GM21447 (cell line): ENCODE measurements at regions not wholly inside any gene's neighbourhood (a gene's known extent, or its start where the extent isn't known, plus 50 kb on each side); places are given as distances from the start of the nearest gene placed in this dataset.

ENCODE experiments used
- ATAC-seq: cut with Tn5 transposase; IDR thresholded peaks from one replicate; pipeline ENCODE4 v1.9.1; 2021; ENCODE audit not compliant: unreplicated experiment

GRCh38 chr16:55152875-55153390 lies 171.1 kb upstream of the IRX6 start:
- no peak for ATAC-seq

DNA sequence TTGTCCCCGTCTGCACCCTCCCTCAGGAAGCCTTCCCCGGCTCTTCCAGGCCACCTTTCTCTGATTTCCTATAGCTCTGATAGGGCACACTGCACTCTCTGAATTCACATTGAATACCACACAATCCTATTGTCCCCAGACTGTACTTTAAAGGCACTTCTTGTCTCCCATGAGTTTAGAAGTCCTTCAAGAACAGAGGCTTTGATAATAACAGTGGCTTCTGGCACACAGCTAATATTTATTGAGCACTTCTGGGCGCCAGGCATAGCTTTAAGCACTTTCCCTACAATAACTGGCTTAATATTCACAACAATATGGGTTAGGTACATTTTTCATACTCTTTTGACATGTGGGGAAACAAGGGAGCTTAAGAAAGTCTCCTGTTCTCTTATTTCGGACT lies 169.7 kb upstream of the IRX6 start:
- no peak for ATAC-seq

DNA sequence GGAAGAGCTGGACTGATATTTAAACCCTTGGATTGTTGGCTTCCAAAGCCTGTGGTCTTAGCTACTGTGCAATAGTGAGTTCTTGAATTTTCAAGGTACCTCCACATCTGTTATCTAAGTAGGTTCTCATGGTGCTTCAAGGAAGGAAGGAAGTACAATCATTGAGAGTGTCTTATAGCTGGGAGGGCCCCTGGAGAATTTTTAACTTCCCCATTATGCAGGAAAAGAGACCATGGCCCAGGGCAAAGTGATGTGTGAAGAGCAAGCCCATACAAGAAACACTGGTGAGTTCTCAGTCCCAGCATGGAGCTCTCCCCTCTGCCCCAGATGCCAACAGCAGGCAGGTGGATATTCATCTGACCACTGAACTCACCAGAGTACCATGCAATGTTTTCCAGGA lies 169.0 kb upstream of the IRX6 start:
- ATAC-seq, result no peak

DNA sequence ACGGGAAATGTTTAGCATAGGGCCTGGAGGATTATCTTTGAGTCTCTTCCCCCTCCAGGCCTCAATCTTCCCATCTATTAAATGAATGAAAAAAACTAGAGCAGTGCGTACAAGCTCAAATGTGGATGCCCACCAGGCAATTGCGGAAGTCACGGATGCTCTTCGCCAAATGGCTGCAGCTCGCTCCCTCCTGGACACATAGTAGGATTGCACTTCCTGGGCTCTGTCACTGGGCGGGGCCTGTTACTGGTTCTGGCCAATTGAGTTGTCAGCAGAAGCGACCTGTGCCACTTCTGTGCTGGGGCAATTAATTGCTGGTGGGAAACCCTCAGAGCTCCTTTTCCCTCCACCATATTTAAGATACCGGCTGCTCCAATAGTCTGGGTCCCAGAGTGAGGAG lies 168.2 kb upstream of the IRX6 start:
- ATAC-seq, result no peak

GRCh38 chr16:55169780-55170179 lies 154.2 kb upstream of the IRX6 start:
- ATAC-seq, result no peak

- ATAC-seq, result no peak
These were observed 152.8 kb upstream of the IRX6 start for GRCh38 chr16:55171241-55171640.

DNA sequence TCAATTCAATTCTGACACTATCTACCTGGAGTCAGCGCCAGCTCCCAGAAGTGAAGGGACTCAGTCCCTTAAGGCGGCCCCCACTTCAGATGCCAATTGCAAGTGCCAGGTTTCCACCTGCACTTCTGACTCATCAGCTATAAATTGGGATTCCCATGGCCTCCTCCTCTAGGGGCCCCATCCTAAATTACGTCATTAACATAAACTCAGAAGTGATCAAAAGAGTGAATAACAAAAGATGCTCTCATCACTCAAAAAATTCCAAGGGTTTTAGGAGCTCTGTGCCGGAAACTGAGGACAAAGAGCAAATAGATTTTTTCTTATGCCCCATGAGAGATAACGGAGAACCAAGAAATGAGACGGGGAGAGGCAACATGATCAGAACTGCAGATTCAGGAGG lies 148.6 kb upstream of the IRX6 start:
- ATAC-seq, result no peak

- ATAC-seq, result no peak
These were observed 147.1 kb upstream of the IRX6 start for GRCh38 chr16:55176901-55177300.

DNA sequence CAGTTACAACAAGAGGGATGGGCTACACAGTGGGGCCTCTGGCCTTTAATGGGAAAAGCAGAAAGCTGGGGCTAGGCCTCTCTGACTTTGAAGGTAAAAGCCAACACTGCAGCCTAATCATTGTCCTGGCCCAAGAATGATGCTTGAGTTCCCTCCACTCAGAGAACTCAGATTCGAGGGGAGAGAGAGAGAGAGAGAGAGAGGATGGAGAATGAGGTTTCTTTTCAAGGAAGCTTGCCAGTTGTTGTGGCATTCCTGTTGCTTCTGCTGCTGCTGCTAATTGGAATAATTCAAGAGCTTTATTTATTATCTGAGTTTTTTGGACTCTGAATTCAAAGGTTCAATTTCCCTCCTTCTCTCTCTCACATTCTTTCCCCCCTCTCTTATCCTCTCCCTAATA lies 144.6 kb upstream of the IRX6 start:
- ATAC-seq, result no peak

DNA sequence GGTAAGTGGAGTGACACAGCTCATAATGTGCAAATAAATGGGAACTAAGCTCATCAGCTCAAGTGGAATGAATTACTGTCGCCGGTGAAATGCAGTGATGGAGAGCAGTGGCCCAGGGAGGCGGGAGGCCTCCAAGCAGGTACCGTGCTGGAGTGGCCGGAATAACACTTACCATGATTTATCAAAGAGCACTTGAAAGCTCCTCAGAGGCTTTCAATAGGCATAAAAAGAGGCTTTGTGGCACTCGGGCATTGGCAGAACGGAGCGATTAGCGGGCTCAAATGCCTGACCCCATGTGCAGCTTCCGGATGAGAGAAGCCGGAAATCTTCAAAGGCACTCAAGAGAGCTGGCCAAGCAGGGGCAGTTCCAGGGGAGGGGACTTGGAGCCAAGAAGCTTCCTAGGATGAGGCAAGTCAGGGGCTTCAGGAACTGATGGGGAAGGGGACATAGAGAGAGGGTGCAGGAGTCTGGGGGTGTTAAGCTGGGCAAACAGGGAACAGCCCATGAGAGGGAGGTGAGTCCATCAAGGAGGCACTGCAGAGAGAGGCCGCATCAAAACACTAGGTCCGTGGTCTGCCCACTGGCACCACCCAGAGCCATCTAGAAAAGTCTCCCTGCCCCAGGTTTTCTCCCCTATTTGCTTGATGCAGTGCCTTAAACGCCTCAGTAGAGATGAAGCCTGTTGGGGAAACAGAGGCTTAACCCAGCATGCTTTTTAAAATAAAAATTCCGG lies 144.0 kb upstream of the IRX6 start:
- ATAC-seq, result no peak

DNA sequence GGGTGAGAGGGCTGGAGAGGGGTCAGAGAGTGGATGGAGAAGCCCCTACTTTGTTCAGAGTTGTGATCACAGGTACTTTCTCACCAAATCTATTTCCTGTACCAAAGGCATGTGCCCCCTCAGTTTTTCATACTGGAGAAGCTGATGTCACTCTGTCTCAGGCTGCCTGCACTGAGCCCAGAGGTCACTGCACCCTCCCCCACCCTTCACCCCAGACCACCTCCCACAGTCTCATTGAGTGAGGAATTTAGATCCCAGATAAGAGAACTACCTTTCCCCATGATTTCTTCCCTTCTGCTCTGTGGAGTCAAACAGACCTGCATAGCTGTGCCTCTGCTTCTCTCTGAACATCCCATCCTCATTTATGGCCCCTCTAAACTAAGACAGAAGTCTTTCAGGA lies 140.0 kb upstream of the IRX6 start:
- ATAC-seq, result no peak

GRCh38 chr16:55184619-55185018 lies 139.4 kb upstream of the IRX6 start:
- no peak for ATAC-seq

GRCh38 chr16:55189224-55189623 lies 134.8 kb upstream of the IRX6 start:
- no peak for ATAC-seq

GRCh38 chr16:55189682-55190636 lies 134.0 kb upstream of the IRX6 start:
- no peak for ATAC-seq

DNA sequence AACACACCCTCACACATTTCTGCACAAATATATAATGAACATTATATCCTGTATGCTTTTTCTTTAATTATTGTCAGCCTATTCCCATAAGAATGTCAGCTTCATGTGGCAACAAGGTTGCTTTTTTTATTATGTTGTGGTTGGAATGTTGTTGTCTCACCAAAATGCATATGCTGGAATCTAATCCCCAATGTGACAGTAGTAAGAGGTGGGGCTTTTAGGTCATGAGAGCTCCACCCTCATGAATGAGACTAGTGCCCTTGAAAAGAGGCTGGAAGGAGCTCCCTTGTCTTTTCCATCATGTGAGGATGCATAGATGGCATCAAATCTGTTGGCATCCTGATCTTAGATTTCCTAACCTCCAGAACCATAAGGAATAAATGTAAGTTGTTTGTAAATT lies 131.3 kb upstream of the IRX6 start:
- no peak for ATAC-seq

DNA sequence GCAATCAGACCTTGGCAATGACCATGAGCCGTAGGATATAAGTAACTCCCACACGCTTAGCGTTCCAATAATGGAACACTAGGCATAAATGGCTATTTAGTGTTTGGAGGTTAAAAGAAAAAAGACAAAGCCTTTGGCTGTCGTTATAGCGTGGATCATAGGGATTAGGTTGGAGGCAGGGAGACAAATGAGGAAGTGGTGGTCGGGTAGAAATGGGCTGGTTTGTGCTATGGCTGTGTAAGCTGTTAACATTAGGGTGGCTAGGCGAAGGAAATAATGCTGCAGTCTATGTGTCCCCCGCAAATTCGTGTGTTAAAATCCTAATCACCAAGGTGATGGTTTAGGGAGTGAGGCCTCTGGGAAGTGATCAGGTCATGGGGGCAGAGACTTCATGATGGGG lies 120.4 kb upstream of the IRX6 start:
- no peak for ATAC-seq

- no peak for ATAC-seq
These were observed 119.9 kb upstream of the IRX6 start for GRCh38 chr16:55204069-55204468.

DNA sequence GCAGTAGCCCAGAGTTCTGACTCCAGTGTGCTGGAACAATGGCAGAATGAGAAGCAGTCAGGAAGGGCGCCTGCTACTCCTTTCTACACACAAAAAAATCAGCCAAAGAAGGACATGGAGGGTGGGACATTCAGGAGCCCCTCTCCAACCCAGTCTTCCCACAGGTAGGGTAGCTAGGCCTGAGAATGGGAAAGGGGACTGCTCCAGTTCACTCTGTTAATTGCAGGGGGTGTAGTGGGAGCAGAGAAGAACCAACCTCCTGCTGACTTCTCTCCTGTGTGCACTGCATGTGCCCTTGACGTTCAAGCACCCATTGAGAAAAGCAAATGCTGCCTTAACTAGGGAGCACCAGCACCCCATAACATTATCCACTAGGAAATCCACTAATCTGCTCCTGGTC lies 119.1 kb upstream of the IRX6 start:
- ATAC-seq, result no peak

GRCh38 chr16:55207693-55208428 lies 116.1 kb upstream of the IRX6 start:
- no peak for ATAC-seq

DNA sequence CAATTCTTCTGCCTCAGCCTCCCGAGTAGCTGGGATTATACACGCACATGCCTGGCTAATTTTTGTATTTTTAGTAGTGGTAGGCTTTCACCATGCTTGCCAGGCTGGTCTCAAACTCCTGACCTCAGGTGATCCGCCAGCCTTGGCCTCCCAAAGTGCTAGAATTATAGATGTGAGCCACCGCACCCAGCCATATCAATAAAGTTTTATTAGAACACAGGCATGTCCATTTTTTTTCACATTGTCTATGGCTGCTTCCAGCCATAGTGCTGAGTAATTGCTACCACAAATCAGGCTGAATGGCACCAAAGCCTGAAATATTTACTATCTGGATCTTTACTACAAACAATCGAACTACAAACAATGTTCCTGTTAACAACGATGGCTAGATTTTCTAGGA lies 114.4 kb upstream of the IRX6 start:
- no peak for ATAC-seq

GRCh38 chr16:55212791-55213190 lies 111.2 kb upstream of the IRX6 start:
- ATAC-seq, result no peak
